ENCODE measurements at regions not wholly inside any gene's neighbourhood (a gene's known extent, or its start where the extent isn't known, plus 50 kb on each side); places are given as distances from the start of the nearest gene placed in this dataset.

- TF ChIP-seq EZH2 (IDR thresholded peaks at IDR 0.05; ENCODE audit: borderline replicate concordance) (no peak), EZH2phosphoT487 (IDR thresholded peaks at IDR 0.05; ENCODE audit: low read depth, severe bottlenecking, unreplicated experiment) (no peak)
- TF ChIP-seq, protein P1, sequence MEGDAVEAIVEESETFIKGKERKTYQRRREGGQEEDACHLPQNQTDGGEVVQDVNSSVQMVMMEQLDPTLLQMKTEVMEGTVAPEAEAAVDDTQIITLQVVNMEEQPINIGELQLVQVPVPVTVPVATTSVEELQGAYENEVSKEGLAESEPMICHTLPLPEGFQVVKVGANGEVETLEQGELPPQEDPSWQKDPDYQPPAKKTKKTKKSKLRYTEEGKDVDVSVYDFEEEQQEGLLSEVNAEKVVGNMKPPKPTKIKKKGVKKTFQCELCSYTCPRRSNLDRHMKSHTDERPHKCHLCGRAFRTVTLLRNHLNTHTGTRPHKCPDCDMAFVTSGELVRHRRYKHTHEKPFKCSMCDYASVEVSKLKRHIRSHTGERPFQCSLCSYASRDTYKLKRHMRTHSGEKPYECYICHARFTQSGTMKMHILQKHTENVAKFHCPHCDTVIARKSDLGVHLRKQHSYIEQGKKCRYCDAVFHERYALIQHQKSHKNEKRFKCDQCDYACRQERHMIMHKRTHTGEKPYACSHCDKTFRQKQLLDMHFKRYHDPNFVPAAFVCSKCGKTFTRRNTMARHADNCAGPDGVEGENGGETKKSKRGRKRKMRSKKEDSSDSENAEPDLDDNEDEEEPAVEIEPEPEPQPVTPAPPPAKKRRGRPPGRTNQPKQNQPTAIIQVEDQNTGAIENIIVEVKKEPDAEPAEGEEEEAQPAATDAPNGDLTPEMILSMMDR (IDR thresholded peaks at IDR 0.05; ENCODE audit: poor library complexity): no peak
- H3K36me3 ChIP-seq (replicated peaks; ENCODE audit: insufficient read depth, low read depth): no peaks in the 10 kb centered on the region
- H4K20me1 ChIP-seq (ENCODE audit: insufficient read depth, poor library complexity, severe bottlenecking): no peaks in the 10 kb centered on the region
- H2AFZ ChIP-seq: no peak overlapping the region
- H3K27ac ChIP-seq: no peak overlapping the region
- no peaks in the 10 kb centered on the region for H3K79me2 ChIP-seq
- 96% methylated on average over 1 of the region's 1 CpG for WGBS (ENCODE audit: low lambda C conversion rate, missing lambda C conversion rate)
- no peak for DNase-seq (ENCODE audit: low spot score)
- H3K4me1 ChIP-seq (ENCODE audit: insufficient read depth): no peaks in the 10 kb centered on the region
- H3K9me2 ChIP-seq (replicated peaks; ENCODE audit: insufficient read depth): no peaks in the 10 kb centered on the region
- H3K27me3 ChIP-seq: no peaks in the 10 kb centered on the region
- H3K9me3 ChIP-seq (ENCODE audit: low read depth): peaks cover 7% of the 10 kb centered on the region
- no peak overlapping the region for H3K4me2 ChIP-seq
- no peak overlapping the region for H3K4me3 ChIP-seq
Observed at GRCh38 chr5:73346878-73347408, 101.6 kb downstream of the FOXD1 start.

GRCh38 chr5:73344835-73345234 is 103.7 kb downstream of the FOXD1 start:
- no peaks in the 10 kb centered on the region for H3K36me3 ChIP-seq (replicated peaks; ENCODE audit: insufficient read depth, low read depth)
- H3K4me2 ChIP-seq: no peak overlapping the region
- DNase-seq (ENCODE audit: low spot score): no peak
- H3K4me3 ChIP-seq: no peak overlapping the region
- H3K4me1 ChIP-seq (ENCODE audit: insufficient read depth): no peaks in the 10 kb centered on the region
- H2AFZ ChIP-seq: no peak overlapping the region
- no peaks in the 10 kb centered on the region for H3K9me2 ChIP-seq (replicated peaks; ENCODE audit: insufficient read depth)
- no peaks in the 10 kb centered on the region for H4K20me1 ChIP-seq (ENCODE audit: insufficient read depth, poor library complexity, severe bottlenecking)
- WGBS (ENCODE audit: low lambda C conversion rate, missing lambda C conversion rate): 76% methylated on average over 5 of the region's 5 CpGs
- H3K27ac ChIP-seq: no peak overlapping the region
- H3K9me3 ChIP-seq (ENCODE audit: low read depth): peaks cover 7% of the 10 kb centered on the region
- TF ChIP-seq EZH2phosphoT487 (IDR thresholded peaks at IDR 0.05; ENCODE audit: low read depth, severe bottlenecking, unreplicated experiment) (no peak), EZH2 (IDR thresholded peaks at IDR 0.05; ENCODE audit: borderline replicate concordance) (no peak)
- TF ChIP-seq, protein P1 (IDR thresholded peaks at IDR 0.05; ENCODE audit: poor library complexity): no peak
- H3K27me3 ChIP-seq: peaks cover 2% of the 10 kb centered on the region
- no peaks in the 10 kb centered on the region for H3K79me2 ChIP-seq

DNA sequence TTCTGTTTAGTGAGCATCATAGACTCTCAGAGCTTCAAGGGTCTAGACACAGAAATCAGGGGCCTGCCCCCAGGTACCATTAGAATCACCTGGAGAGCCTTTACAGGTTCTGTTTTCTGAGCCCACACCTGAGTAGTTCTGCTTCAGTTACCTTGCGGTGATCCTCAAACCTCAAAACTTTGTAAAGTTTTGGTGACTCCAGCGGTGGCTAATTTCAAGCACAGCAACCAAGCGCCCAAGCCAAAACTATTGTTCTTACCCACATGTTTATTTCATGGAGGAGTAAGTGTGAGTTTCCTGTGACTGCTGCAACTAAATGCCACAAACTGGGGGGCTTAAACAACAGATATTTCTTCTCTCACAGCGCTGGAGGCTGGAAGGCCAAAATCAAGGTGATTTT is 108.9 kb downstream of the FOXD1 start:
- 93% methylated on average over 4 of the region's 4 CpGs for WGBS (ENCODE audit: low lambda C conversion rate, missing lambda C conversion rate)
- no peak overlapping the region for H3K4me2 ChIP-seq

More for the DNA sequence above, 108.9 kb downstream of the FOXD1 start:
- peaks cover 17% of the 10 kb centered on the region for H3K4me1 ChIP-seq (ENCODE audit: insufficient read depth)
- no peaks in the 10 kb centered on the region for H3K36me3 ChIP-seq (replicated peaks; ENCODE audit: insufficient read depth, low read depth)
- no peaks in the 10 kb centered on the region for H3K9me2 ChIP-seq (replicated peaks; ENCODE audit: insufficient read depth)
- H4K20me1 ChIP-seq (ENCODE audit: insufficient read depth, poor library complexity, severe bottlenecking): no peaks in the 10 kb centered on the region
- no peak overlapping the region for H3K4me3 ChIP-seq
- H3K79me2 ChIP-seq: no peaks in the 10 kb centered on the region
- H2AFZ ChIP-seq: no peak overlapping the region
- peaks cover 6% of the 10 kb centered on the region for H3K27me3 ChIP-seq
- no peaks in the 10 kb centered on the region for H3K9me3 ChIP-seq (ENCODE audit: low read depth)
- TF ChIP-seq, protein P1 (IDR thresholded peaks at IDR 0.05; ENCODE audit: poor library complexity): no peak
- TF ChIP-seq EZH2 (IDR thresholded peaks at IDR 0.05; ENCODE audit: borderline replicate concordance) (no peak), EZH2phosphoT487 (IDR thresholded peaks at IDR 0.05; ENCODE audit: low read depth, severe bottlenecking, unreplicated experiment) (no peak)
- no peak overlapping the region for H3K27ac ChIP-seq
- DNase-seq (ENCODE audit: low spot score): no peak
